GM18519 (cell line): ENCODE measurements at regions not wholly inside any gene's neighbourhood (a gene's known extent, or its start where the extent isn't known, plus 50 kb on each side); places are given as distances from the start of the nearest gene placed in this dataset.

ENCODE experiments used
- ATAC-seq: cut with Tn5 transposase; IDR thresholded peaks from one replicate; pipeline ENCODE4 v1.9.1; 2021; ENCODE audit warnings: mild to moderate bottlenecking, moderate library complexity; ENCODE audit not compliant: unreplicated experiment, low FRiP score

DNA sequence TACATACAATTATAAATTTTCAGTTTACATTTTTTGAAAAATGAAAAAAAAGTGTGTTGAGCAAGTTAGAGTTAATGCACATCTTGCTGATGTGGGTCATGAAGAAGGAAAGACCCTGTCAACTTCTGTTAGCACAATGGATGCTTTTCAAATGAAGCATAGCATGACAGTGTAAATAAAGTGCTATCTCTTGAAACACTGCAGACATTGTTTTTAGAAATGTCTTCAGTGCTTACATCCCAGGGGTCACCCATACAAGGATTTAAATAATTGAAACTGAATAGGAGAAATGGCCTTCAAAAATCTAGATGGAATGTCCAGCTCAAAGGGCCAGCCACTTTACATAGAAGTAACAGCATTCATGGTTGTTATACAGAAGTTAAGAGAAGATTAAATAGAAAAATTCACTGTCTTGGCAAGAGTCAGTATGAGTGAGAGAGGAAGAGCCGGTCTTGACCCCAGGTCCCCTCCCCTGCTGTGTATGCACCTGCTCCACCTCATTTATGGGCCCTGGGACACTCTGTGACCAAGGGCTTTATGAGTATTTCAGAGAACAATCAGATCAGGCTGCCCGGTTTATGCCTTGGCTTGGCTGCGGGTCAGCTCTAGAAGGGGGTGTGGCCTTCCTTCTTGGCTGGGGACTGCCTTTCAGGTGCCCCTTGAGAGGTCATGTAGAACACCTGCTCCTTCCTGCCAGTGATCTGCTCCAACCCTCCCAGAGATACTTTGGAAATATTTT, 237.7 kb upstream of the TMEM72 start:
- ATAC-seq = no peak

DNA sequence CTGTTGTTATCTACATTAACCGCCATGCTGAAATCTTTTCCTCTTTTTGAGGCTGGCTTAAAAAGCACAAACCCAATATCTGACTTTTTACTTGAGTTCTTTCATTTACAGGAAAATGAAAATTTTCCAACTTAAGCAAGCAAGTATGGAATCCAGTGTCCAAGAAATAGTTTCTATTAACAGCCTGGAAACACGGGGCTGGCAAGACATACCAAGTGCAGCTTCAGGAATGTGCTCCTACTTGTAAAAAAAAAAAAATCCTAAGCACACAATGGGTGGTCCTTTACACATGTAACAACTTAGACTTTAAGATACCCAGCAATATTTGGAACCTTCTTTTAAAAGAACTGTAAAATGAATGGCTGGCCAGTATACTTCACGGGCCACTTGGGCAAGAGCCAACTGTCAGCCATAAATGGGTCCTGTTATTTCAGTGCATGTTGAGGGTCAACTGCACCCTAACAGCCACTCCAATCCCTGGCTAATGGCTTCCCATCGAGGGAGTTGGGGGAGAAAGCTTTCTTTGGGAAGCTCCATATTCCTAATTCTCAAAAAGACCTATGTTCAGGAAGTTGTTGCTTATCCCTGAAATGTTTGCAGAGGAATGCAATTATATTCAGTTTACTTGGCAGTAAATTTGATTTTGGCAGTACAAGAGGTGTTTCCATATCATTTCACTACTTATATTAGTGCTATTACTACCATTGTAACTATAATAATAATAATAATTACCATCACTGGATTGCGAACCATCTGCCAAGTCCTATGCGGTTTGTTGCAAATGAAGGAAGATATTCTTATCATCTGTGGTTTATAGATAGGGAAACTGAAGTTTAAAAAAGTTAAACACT, 236.4 kb upstream of the TMEM72 start:
- ATAC-seq = no peak

DNA sequence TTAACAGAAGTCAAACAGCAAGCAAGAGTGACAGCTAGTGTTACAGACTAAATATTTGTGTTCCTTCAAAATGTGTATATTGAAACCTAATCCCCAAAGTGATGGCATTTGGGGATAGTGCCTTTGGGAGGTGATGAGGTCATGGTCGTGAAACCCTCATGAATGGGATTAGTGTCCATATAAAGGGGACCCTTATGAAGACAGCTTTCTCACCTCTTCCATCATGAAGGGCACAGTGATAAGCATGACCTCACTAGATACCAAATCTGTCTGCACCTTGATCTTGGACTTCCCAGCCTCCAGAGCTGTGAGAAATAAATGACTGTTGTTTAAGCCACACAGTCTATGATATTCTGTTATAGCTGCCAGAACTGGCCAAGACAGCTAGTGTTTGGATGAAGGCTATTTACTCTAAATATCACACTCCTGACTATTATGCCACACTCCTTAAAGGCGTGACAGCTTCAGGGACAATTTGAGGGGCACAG, 235.7 kb upstream of the TMEM72 start:
- no peak for ATAC-seq

DNA sequence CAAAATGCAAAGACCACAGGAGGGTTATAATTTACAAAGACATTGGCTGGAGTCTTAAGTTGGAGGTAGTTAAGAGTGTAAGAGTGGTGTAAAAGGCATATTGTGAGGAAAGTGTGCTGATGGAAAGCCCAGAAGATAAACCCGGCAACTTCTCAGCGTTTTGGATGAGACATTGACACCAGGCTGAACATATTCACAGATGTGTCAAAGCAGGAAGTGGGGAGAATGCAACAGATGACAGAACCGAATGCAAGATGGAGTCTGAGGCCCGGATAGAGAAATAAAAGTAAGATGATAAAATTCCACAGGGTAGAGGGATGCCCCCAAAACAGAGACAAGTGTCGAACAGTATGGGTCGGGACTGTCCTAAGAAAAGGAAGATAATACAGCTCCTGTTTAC, 230.4 kb upstream of the TMEM72 start:
- ATAC-seq = no peak

DNA sequence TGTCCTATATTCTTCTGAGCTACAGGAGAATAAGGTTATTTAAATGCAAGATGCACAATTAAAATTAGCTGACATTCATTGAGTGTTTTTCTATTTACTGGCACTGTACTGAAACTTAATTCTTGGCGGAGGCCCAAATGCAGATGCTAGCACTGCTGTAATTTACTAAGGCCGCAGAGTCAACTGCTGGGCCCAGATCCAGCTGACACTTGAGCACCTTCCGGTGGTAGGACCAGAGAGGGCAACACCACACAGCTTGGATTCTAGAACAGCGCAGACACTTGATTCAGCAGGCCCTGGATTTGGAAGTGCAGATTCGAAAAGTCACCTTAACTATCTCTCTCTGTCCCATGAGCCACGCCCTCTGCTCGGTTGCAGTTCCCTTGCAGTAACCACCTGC, 228.6 kb upstream of the TMEM72 start:
- ATAC-seq = no peak

DNA sequence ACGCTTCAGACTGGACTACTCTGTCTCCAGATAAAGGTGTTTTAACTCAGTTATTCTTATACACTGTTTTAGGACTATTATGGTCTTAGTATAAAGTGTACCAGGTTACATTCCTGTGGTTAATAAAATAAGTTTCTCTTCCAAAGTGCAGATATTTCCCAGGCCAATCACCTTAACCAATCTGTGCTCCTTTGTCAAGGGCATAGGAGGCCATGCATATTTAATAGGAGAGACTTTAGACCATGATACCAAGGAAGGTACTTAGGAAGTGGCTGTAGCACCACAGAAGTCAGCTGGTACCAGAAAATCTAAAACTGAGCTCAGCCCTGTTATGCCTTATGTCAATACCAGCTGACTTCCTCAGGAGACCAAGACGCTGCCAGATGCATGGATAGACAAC, 226.5 kb upstream of the TMEM72 start:
- no peak for ATAC-seq

DNA sequence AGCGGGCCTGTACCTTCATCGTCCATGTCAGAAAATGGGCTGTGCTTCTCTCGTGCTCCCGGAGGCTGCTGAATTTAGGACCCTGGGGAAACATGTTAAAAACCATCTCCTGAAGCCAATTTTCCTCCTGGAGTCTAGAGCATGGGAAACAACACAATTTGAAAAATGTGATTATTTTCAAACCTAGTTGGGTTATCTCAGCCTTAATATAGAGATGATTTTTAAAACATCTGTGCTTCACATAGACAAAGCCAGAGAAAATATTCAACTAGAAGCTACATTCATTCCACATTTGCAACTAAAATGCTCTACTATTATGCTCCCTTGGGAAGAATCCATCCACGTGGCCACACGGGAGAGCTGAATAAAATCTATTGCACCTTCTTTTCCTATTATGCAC, 225.9 kb upstream of the TMEM72 start:
- no peak for ATAC-seq

DNA sequence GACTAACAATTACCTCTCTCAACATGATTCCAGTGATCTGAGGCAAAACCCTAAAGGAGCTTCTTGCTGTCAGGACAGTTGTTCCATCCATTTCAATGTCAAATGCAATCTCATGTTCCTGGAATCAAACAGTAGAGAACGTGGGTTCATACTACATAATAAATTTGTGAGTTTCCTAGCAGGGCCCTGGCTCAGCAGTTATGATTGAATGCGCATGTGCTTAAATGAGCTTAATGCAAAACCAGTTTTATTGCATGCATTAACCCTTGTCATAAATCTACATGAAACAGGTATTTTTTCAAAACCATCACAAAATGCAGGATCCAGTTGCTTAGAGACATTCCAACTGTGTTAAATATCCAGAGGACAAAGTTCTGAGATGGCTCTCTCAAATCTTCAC, 225.4 kb upstream of the TMEM72 start:
- ATAC-seq = no peak

DNA sequence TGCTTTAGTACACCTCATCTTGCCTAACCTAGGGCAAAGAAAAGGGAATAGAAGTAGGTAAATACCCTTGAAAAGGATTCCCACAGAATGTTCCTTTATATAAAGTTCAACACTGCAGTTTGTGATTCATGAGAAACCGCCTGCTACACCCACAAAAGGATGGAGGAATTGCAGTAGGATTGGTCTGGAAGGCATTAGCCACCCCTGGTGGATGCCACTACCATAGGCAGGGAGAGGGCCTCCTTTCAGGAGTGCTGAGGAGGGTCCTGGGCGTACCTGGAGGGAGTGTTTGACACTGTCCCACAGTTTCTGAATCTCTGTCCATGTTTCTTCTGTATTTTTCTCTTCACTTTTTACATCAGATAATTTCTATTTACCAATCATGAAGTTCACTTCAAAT, 221.8 kb upstream of the TMEM72 start:
- ATAC-seq = no peak

DNA sequence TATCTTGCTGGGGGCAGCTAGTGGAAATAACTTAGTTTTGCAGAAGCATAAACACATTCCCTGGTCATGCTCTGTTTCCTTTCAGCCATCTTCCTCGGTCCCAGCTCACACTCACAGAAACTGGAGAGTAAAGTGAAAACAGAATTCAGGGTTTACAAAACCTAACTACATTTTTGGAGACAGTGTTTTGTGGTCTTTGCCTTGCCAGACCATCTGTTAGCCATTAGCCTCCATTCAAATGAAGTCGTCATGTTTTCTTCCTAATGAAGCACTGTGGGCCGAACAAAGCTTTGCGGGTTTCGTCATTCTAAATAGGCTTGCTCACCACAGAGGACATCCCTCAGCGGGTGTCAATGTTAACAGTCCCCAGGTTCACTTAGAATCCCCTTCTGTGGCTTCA, 214.6 kb upstream of the TMEM72 start:
- ATAC-seq = no peak

DNA sequence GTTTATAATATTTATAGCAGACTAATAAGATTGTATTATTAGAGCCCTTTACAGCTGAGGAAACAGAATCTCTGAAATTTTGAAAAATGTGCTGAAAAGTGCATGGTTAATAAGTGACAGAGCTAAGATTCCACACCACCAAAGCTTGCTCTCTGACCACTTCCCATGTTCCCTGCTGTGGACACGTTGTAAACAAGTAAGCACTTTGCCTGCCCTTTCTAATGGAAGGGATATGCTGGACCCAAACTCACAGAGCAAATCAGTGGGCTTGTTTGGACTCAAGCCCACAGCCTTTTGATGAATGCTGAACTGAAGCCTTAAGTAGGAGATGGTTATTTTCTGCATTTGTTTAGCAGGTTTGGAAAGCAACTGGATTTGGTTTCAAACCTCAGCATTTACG, 214.0 kb upstream of the TMEM72 start:
- no peak for ATAC-seq

DNA sequence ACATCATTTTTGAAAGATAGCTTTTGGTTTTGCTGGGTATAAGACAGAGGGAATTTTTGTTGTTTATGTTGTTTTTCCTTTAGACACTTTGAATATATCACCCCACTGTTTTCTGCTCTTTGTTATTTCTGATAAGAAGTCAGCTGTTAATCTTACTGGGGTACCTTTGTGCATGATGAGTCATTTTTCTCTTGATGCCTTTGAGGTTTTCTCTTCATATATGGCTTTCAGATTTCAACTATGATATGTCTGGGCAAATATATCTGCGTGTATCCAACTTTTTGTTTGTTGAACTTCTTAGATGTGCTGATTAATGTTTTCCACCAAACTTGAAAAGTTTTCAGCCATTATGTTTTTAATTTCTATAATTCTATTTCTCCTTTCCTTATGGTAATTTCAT, 208.6 kb upstream of the TMEM72 start:
- ATAC-seq = no peak

DNA sequence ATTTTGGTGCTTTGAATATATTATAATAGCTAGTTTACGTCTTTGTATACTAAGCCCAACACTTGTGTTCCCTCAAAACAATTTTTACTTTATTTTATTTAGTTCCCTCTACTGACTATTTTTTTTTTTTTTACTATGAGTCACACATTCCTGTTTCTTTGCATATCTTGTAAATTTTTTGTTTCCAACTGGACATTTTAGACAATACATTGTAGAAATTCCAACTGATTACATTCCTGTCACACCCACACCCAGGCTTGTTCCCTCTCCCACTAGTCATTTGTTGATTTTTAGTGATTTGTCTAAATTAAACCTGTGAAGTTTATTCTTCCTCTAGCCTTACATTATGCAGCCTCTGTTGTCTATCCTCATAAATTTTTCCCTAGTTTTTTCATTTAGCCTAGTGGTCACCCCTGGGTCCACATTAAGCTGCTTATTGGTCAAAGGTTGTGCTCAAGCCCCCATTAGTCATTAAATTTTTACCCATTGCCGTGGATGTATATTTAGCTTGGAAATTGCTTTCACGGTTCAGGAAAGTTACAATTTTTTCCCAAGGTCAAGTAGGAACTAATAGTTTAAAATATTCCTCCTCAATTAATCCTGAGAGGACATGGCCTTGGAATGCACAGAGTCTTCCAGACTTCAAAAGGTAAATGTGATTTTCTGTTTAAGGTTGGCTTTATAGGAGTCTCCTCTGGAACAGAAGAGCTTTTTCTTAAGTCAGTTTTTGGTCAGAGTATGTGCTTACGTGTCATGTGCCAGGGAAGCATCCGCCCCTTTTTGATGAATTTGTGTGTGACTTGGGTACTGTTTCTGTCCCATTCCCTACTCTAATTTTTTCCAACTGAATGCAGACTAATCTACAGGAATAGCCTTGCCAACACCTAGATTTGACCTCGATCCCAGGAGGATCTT, 207.6 kb upstream of the TMEM72 start:
- no peak for ATAC-seq

DNA sequence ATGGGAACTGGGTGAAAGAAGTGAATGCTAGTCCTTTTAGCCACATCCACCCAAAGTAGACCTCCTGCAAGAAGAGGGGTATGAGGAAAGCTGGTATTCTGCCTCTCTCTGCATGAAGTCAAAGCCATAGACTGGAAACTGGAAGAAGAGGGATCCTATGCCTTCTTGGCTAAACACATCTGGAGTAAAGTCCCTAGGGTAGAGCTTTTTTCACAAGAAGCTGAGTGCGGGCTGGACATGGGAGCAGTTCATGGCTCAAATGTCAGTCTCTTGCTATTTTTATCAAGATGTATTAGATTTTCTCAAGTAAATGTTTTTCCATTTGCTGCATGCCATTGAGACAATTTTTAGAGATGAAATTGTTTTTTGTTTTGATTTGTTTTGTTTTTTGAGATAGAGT, 206.5 kb upstream of the TMEM72 start:
- ATAC-seq = no peak

DNA sequence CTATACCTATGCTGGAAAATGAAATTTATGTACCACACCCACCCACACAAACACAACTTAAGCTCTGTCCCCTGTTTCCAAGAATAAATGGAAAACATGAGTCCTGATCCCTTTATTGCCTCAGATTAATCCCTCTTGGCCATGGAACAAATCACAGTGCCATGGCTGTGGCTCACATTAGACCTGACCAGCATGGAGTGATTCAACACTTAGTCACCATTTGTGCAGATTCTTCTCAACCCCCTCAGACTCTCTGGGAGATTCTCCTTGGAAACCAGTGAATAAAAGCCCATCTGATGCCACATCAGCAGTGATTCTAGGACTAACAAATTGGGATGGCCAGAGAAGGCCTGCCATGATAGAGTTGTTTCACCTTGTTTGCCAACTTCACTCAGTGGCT, 204.4 kb upstream of the TMEM72 start:
- no peak for ATAC-seq

DNA sequence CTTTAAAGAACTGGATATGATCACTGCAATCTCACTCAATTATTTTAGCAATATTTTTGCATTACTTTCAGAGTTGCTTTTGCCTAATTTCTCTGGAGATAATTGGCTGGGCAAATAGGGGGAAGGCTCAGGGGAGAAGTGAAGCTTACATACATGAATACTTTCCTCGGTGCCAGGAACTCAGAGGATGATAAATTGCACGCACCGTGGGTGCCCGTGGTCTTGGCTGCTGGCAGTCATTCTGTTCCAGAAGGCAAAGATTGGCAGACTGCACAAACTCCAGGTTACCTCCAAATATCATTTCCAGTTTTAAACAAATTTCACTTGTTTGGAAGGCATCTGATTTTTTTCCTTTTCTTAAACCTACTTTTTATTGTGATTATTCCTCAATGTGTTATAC, 197.8 kb upstream of the TMEM72 start:
- no peak for ATAC-seq

DNA sequence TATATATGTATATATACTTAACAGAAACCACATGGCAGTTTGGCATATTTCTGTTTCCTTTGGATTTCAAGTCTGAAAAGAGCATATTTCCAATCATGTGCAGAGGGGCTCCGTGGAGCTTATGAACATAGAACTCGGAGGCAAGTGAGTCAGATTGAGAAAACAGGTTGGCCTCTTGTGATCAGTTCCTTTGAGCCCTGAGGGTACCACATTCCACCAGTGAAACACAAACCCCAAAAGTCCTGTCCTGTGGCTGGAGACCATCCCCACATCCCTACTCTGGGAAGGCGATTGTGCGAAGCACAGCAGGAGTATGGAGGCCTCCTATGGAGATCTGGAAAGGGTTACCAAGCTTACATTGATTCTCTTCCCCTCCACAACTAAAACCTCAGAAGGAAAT, 196.7 kb upstream of the TMEM72 start:
- no peak for ATAC-seq

DNA sequence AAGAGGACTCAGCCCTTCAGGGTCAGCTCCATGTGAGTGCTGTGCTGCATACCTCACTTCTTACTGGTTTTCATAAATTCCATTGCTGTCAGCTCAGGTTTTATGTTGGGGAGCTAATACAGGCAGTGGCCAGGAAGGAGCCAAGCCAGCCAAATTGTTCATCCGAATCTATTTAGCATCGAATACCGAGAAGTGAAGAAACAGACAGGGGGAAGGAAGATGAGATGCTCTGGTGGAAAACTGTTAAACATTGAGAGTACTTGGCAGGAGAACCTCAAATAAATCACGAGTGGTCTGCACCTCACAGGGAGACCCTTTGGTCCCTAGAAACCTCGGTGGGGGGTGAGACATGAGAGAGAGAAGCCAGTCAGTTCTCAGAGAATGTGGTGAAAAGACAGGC, 196.0 kb upstream of the TMEM72 start:
- no peak for ATAC-seq

DNA sequence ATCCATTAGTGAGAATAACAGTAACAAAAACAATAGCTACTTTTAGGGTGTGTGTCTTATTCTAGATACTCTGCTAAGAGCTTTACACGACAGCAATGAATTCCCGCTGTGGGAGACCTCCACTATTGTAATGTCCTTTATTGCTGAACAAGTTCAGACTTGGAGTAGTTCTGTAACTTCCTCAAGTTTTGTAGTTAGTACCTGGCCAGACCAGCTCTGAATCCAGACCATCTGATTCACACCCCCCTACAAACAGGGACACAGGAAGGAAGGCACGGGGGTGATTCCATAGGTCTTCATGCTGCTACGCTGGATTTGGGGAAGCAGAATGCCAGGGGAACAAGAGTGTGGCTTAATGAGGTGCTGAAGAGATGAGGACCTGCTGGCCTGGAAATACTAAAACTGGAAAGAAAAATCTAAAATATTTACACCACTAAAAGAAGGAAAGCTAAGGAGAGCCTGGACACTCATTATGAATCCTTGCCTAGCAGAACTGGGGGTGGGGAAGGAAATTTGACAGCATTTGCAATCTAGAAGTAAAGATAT, 194.6 kb upstream of the TMEM72 start:
- no peak for ATAC-seq

DNA sequence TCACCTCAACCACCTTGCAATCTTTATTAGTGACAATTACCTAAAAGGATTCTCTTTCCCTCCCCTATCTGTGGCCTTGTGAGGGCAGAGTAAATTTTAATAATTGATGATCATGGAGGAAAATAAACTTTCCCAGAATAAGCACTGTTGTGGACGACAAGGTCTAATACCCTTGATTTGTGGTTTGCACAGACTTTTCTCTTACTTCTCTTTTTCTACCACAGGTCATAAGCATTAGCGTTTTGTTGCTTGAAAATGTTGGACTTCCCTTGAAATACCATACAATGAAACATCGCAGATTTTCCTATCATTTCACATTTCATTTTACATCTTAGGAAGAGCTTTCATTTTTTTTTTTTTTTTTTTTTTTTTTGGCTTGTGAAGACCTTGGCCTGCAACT, 188.1 kb upstream of the TMEM72 start:
- ATAC-seq = no peak
